PC-9 (cell line): ENCODE measurements at regions not wholly inside any gene's neighbourhood (a gene's known extent, or its start where the extent isn't known, plus 50 kb on each side); places are given as distances from the start of the nearest gene placed in this dataset.

Source experiments
- BruUV-seq: library from RNA; stranded (reverse); fragments of 400-500 nt; replicated peaks from 2 replicates; lab custom pipeline; 2021; lab: Mats Ljungman, UMichigan
- CTCF ChIA-PET: fragments of 300-600 bp; sonication (Branson Sonifier 250); formaldehyde crosslinking; loops from one replicate; lab custom pipeline; 2022; ENCODE audit warnings: antibody characterized with exemption; lab: Charles Lee
- POLR2A ChIA-PET: fragments of 300-600 bp; sonication (Branson Sonifier 250); formaldehyde crosslinking; loops from one replicate; lab custom pipeline; 2022; ENCODE audit warnings: antibody characterized with exemption; ENCODE audit not compliant: unreplicated experiment; lab: Charles Lee
- DNase-seq, 2 experiments: peaks; one replicate each; pipeline versions ENCODE4 v3.0.0 to v3.0.0-alpha.2; 2015 to 2022; ENCODE audit warnings: mixed read lengths in 1 of 2
- H2AFZ ChIP-seq: fragments of 200-600 bp; sonication (generic); 2 replicates; pipeline ENCODE4 v1.8.1; 2017; ENCODE audit warnings: antibody characterized with exemption
- H3F3A ChIP-seq: fragments of 200-600 bp; sonication (generic); 2 replicates; pipeline ENCODE4 v1.8.1; 2017; ENCODE audit warnings: antibody characterized with exemption, mild to moderate bottlenecking, low read depth; ENCODE audit not compliant: insufficient read depth
- H3K27ac ChIP-seq: fragments of 200-600 bp; sonication (generic); 2 replicates; pipeline ENCODE4 v1.6.1; 2016; ENCODE audit warnings: mixed run types
- H3K27me3 ChIP-seq: fragments of 200-600 bp; sonication (generic); 2 replicates; pipeline ENCODE4 v1.6.1; 2016; ENCODE audit warnings: low read depth, mixed run types; ENCODE audit not compliant: insufficient read depth
- H3K36me3 ChIP-seq: fragments of 200-600 bp; sonication (generic); 2 replicates; pipeline ENCODE4 v1.6.1; 2016; ENCODE audit warnings: low read depth, mixed run types
- H3K4me1 ChIP-seq: fragments of 200-600 bp; sonication (generic); replicated peaks from 2 replicates; pipeline ENCODE4 v1.6.1; 2016; ENCODE audit warnings: mixed run types; ENCODE audit not compliant: insufficient read depth
- H3K4me2 ChIP-seq: fragments of 200-600 bp; sonication (generic); 2 replicates; pipeline ENCODE4 v1.6.1; 2017; ENCODE audit warnings: mixed run types
- H3K4me3 ChIP-seq: fragments of 200-600 bp; sonication (generic); 2 replicates; pipeline ENCODE4 v1.6.1; 2016; ENCODE audit warnings: mixed run types
- H3K79me2 ChIP-seq: fragments of 200-600 bp; sonication (generic); 2 replicates; pipeline ENCODE4 v1.6.1; 2017; ENCODE audit warnings: low read depth, mixed run types
- H3K9me2 ChIP-seq: fragments of 200-600 bp; sonication (generic); 2 replicates; pipeline ENCODE4 v1.8.1; 2017; ENCODE audit warnings: mild to moderate bottlenecking; ENCODE audit not compliant: insufficient read depth
- H3K9me3 ChIP-seq: fragments of 200-600 bp; sonication (generic); 2 replicates; pipeline ENCODE4 v1.8.1; 2016; ENCODE audit warnings: low read depth; ENCODE audit not compliant: insufficient read depth
- H4K20me1 ChIP-seq: fragments of 200-600 bp; sonication (generic); 2 replicates; pipeline ENCODE4 v1.8.1; 2017; ENCODE audit not compliant: insufficient read depth
- EZH2 ChIP-seq: fragments of 200-600 bp; sonication (generic); IDR thresholded peaks from 2 replicates; pipeline ENCODE4 v1.8.0; 2017; ENCODE audit warnings: antibody characterized with exemption, low read depth
- intact Hi-C: fragments of 100-400 bp; cut with micrococcal nuclease; formaldehyde crosslinking; loops from one replicate; pipeline ENCODE4 v1.10.0; 2022; ENCODE audit not compliant: unreplicated experiment
- TF ChIP-seq, protein P1 (sequence below): fragments of 200-600 bp; sonication (generic); conservative IDR thresholded peaks from 2 replicates; pipeline ENCODE4 v1.6.1; 2017; ENCODE audit warnings: mixed run types, antibody characterized with exemption, mild to moderate bottlenecking, moderate library complexity

DNA sequence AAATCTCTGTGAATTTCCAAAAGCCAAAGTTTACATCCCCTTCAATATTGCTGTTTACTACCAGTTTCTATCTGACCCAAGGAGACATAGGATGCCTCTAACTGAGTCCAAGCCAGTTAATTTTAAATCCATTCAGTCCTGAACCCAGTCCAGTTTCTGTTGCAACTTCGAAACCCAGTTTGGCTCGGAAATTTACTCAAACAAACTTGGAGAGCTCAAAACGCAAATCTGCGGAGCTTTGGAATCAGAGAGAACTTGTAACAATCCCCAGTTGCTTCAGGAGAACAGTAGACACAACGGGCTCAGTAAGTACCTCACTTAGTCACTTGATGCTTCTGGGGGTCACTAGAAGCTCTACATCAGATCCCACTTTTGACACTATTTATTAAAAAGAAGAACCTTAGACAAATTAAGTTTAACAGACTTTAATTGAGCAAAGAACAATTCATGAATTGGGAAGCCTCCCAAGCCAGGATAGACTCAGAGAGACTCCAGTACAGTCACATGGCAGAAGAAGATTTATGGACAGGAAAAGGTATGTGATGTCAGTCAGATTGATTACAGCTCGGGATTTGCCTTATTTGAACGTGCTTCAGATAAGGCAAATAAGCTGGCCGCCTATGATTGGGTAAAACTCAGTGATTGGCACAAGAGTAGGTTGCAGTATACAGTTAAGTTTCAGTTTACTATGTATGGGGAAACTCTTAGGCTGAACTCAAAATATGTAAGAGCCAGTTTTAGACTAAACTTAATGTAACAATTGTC is 118.0 kb downstream of the RFPL4B start:
- no TSS peak for BruUV-seq

DNA sequence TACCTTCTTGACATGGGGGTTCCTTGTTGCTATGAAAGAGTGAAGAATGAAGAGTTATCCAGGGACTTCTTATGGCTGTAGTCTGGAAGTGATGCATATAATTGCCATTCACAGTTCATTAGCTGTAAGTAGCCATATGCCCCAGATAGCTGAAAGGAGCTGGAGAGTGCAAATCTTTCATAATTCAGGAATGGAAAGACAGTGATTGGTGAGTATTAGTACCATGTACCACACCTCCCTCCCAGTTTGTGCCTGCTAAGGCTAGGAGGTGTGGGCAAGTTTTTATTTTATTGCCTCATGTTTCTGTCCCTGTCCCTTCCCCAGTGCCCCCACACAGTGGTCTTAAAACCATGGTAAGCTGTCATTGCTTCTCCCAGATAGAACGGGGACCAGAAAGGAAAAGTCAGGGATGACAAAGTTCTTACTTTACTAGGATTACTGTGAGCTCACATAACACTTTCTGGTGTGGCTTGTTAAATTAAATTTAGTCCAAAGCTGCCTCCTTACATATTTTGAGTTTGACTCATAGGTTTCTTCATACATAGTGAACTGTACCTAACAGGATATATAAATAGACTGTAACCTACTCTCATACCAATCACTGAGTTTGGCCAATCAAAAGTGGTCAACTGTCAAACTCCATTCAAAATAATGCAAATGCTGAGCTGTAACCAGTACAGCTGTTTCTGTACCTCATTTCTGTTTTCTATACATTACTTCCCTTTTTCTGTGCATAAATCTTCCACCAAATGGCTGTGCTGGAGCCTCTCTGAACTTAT is 119.4 kb downstream of the RFPL4B start:
- intact Hi-C loops = no loop called here
- peak overlapping the region; percentile 32; the same call in 1 of the 2 replicates for H2AFZ ChIP-seq
- H3K79me2 ChIP-seq = no peaks in the 10 kb centered on the region
- POLR2A ChIA-PET = interaction anchor here (0.6 kb wide), 1 partner anchor 155 kb away, joined by 3 read pairs; no protein-coding TSS in a partner anchor
- peak overlapping the region; percentile 2; the same call in 1 of the 2 replicates for H3K4me3 ChIP-seq
- H3K4me2 ChIP-seq = peak overlapping the region; percentile 51
- no peaks in the 10 kb centered on the region for H3K9me2 ChIP-seq
- H3K27me3 ChIP-seq = no peaks in the 10 kb centered on the region
- CTCF ChIA-PET = no interaction called here
- H3K4me1 ChIP-seq = peaks cover 21% of the 10 kb centered on the region
- peak; percentile 7 to 83 for DNase-seq
- no peaks in the 10 kb centered on the region; the same call in 1 of the 2 replicates for H3K9me3 ChIP-seq
- H3K36me3 ChIP-seq = no peaks in the 10 kb centered on the region
- no peaks in the 10 kb centered on the region for H4K20me1 ChIP-seq
- TF ChIP-seq, protein P1, sequence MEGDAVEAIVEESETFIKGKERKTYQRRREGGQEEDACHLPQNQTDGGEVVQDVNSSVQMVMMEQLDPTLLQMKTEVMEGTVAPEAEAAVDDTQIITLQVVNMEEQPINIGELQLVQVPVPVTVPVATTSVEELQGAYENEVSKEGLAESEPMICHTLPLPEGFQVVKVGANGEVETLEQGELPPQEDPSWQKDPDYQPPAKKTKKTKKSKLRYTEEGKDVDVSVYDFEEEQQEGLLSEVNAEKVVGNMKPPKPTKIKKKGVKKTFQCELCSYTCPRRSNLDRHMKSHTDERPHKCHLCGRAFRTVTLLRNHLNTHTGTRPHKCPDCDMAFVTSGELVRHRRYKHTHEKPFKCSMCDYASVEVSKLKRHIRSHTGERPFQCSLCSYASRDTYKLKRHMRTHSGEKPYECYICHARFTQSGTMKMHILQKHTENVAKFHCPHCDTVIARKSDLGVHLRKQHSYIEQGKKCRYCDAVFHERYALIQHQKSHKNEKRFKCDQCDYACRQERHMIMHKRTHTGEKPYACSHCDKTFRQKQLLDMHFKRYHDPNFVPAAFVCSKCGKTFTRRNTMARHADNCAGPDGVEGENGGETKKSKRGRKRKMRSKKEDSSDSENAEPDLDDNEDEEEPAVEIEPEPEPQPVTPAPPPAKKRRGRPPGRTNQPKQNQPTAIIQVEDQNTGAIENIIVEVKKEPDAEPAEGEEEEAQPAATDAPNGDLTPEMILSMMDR = no peak
- TF ChIP-seq EZH2 = no peak
- H3F3A ChIP-seq = peaks cover 10% of the 10 kb centered on the region; the same call in 1 of the 2 replicates
- BruUV-seq = no TSS peak
- H3K27ac ChIP-seq = peak overlapping the region; percentile 44

More for the DNA sequence above, 118.0 kb downstream of the RFPL4B start:
- Histone ChIP-seq H3K4me2 (no peak overlapping the region), H3K4me3 (no peak overlapping the region), H3K9me2 (no peaks in the 10 kb centered on the region), H3K27ac (no peak overlapping the region), H3K36me3 (no peaks in the 10 kb centered on the region), H3K4me1 (peaks cover 21% of the 10 kb centered on the region), H4K20me1 (no peaks in the 10 kb centered on the region), H3F3A (peaks cover 10% of the 10 kb centered on the region; the same call in 1 of the 2 replicates), H3K79me2 (no peaks in the 10 kb centered on the region), H3K27me3 (no peaks in the 10 kb centered on the region), H3K9me3 (no peaks in the 10 kb centered on the region; the same call in 1 of the 2 replicates), H2AFZ (no peak overlapping the region)
- POLR2A ChIA-PET = interaction anchor here (0.6 kb wide), 1 partner anchor 211 kb away, joined by 3 read pairs; no protein-coding TSS in a partner anchor
- CTCF ChIA-PET = no interaction called here
- peak in 1 of 2 experiments; percentile 17 for DNase-seq
- TF ChIP-seq EZH2 = no peak
- TF ChIP-seq, protein P1 = no peak
- intact Hi-C loops = no loop called here

DNA sequence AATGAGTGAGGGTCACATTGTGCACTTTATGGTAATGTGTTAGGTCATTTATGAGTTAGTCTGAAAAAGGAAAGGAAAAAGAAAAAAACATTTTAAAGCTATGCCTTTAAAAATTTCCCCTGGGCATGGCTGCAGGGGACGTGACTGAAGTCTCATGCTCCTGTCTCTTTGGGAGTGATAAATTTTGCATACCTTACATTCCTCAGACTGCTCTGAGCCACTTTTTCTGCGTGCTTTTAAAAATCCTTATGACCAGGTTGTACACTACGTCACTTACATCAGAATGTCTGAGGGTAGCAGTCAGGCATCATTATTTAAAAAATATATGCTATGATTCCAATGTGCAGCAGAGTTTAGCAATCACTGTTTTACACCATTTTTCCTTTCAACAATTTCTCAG is 121.2 kb downstream of the RFPL4B start:
- peaks cover 10% of the 10 kb centered on the region; the same call in 1 of the 2 replicates for H3F3A ChIP-seq
- no peak overlapping the region for H3K4me3 ChIP-seq
- H3K79me2 ChIP-seq = no peaks in the 10 kb centered on the region
- H3K4me1 ChIP-seq = peaks cover 21% of the 10 kb centered on the region
- H3K4me2 ChIP-seq = no peak overlapping the region
- no peak overlapping the region for H2AFZ ChIP-seq
- H3K27me3 ChIP-seq = no peaks in the 10 kb centered on the region
- POLR2A ChIA-PET = no interaction called here
- CTCF ChIA-PET = no interaction called here
- intact Hi-C loops = no loop called here
- DNase-seq = peak; percentile 41 to 64
- TF ChIP-seq EZH2 = no peak
- TF ChIP-seq, protein P1 = no peak
- H3K36me3 ChIP-seq = no peaks in the 10 kb centered on the region
- no peaks in the 10 kb centered on the region for H3K9me2 ChIP-seq
- no peak overlapping the region for H3K27ac ChIP-seq
- H4K20me1 ChIP-seq = no peaks in the 10 kb centered on the region
- BruUV-seq = no TSS peak
- H3K9me3 ChIP-seq = no peaks in the 10 kb centered on the region; the same call in 1 of the 2 replicates
